ENCODE measurements at regions not wholly inside any gene's neighbourhood (a gene's known extent, or its start where the extent isn't known, plus 50 kb on each side); places are given as distances from the start of the nearest gene placed in this dataset.

DNA sequence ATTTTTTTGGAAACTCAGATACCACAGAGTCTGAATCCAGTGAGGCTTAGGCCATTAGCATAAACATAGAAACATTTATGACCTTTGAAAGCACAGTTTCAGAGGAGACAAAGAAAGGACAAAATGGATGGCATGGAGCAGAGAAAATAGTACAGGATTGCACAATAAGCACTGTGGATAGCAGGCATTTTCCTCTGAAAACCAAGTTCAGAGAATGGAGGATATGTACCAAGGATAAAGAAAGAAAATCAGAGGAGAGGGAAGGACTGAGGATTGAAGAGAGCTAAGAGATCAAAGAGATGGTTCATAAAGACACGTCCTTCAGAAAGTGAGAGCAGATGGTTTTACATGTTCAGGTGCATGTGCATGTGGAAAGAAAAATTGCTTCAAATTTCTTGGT lies 707.2 kb upstream of the CELF2 start:
- no peak for DNase-seq

DNA sequence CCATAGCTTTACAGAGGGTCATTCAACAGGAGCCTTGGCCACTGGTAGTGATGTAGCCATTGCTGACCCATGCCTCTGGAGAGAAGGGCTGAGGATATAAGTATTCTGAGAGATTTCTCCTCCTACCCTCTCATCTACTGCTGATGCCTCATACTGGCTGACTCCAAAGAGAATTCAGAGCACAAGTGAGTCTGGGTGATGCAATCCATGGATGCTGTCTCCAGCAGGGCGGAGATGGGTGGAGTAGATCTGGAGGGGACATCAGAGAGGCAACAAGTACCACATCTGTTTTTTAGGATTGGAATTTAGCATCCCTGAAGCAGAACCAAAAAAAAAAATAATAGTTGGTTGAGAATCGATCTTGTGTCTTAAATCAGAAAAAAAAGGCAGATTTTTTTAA lies 705.7 kb upstream of the CELF2 start:
- DNase-seq, result no peak

DNA sequence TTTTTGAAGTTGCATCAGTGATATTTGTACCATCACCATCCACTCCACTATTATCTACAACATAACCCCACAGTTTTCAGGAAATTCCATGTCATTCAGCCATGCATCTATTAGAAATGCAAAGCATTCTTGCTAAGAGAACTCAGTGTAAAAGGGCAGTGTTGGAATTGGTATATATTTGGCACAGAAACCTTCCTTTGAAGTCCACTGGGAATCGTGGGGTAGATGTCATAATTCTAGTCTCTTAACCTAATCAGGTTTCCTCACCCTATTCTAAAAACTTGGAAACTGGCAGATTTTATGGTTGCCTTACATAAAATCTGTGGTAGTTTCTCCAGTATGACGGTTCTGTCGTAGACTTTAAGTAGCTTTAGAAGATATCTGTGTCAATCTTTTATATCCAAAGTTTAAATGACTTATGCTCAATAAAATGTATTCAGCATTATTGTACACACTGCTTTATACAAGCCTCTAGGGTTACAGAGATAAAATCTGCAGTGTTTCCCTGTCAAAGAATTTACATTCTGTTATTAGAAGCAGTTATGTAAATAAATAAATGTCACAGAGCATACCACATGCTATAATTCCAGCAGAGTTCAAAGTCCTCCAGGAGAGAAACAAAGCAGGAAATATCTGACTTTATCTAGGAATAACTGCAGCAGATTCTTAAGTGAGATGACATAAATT lies 704.4 kb upstream of the CELF2 start:
- no peak for DNase-seq

DNA sequence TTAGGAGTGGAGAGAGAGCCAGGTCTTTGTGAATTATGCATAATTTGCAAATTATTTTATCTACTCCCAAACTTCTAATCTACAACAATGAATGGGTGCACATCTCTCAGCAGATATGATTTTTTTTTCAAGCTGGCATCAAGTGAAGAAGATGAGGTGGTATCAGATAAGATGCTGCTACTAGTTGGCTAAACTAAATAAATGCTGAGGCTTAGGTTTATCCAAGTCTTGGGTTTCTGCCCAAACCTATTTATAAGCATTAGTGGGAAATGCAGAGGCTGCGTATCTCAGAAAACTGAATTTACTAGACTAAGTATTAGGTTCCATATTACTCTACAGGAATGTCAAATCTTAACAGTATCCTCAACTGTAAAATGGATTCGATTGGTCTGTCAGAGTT lies 703.0 kb upstream of the CELF2 start:
- no peak for DNase-seq

DNA sequence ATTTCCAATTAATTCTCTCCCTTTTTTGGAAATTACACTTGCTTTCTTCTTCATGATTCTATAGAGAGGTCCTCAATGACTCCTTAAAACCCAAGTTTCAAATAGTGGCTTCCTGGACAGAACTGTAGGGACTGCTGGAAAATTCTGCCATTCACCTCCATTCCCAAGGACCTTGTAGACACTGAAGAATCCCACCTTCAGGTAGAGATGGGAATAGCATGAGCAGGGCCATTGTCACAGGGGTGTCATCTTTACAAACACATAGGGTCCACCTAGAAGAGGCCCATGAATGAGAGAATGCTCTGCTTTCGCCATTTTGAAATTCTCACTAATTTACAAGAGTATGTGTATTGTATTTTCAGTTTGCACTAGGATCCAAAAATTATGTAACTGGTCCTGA lies 701.7 kb upstream of the CELF2 start:
- DNase-seq, result no peak

DNA sequence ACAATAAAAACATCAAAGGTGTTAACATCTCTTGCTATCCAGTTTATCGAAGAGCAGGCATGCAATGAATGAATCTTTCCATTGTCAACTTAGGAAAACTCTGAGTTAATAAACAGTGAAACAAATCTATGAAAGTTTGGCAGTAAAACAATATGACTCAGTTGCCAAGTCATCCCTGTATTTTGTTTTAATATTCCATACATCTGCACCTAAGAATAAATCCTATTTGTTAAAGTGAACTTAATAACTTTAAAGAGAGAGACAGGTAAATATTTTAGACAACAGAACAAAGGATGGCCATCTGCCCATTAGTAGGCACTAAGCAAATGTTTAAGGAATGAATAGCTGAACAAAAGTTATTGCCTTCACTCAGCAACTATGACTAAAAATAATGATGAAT lies 700.5 kb upstream of the CELF2 start:
- no peak for DNase-seq

DNA sequence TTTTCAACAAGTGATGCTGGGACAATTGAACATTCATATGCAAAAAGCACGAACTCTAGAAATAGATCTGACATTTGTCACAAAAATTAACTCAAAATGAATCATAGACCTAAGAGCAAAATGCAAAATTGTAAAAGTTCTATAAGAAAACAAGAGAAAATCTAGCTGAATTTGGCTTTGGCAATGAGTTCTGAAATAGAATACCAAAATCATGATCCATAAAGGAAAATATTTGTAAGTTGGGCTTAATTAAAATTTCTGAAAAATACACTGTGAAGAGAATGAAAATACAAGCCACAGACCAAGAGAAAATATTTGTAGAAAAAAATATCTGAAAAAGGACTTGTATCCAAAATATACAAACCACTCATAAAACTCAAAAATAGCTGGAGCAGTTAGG lies 698.8 kb upstream of the CELF2 start:
- DNase-seq, result no peak

DNA sequence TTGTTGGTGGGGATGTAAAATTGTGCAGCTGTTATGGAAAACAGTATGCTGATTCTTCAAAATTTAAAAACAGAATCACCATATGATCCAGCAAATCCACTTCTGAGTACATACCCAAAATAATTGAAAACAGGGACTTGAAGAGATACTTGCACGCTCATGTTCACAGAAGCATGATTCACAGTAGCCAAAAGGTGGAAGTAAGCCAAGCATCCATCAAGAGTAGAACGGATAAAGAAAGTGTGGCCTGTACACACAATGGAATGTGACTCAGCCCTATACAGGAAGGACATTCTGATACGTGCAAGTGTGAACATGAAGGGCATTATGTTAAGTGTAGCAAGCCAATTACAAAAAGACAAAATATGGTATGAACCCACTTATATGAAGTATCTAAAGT lies 696.7 kb upstream of the CELF2 start:
- no peak for DNase-seq

DNA sequence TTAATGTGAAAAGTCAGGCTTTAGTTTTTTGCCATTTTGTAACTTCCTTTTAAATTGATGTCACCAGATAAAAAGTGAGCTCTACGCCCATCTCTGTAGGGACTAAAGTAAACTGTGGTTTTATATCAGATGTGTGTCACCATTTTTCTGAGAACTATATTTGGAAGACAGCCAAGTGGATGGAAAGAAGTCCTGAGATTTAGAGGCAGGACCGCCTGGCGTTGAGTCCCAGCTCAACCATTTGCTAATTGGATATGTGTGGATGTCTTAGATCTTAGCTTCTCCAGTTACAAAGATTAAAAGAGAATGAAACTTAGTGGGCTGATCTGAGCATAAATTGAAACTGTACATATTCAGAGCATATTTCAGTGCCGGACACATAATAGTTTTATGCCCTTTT lies 691.6 kb upstream of the CELF2 start:
- DNase-seq, result no peak

DNA sequence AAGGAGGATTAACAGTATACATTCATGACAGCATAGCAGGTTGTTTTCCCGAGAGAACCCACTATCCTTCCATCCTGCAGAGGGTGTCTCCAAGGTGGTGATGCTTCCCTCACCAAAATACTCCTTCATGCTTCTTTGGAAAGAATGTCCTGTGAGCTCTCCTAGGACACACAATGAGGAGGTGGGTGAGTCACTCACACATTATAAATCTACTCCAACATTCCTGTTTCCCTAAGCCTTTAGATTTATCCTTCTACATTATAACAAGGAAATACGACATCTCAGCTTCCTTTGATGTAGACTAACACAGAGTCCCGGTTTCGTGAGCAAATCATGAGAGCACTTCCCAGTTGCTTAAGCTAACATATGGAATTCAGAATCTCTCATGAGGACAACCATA lies 689.7 kb upstream of the CELF2 start:
- no peak for DNase-seq

DNA sequence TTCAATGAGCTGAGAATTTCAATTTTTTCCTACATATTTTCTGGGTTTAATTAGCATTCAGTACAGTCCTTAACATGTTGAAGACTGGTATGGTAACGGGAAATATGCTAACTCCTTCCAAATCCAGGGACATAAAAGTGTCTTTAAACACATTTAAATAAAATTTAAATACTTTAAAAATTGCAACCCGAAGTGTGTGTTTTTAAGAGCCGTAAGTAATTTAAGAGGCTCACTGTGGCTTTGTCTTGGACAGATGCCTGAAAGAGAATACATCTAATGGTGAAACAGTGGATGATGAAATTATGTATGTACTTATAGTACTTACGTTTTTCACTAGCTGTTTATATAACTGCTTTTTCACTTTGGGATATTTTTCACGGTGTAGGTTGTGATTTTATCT lies 687.3 kb upstream of the CELF2 start:
- DNase-seq, result no peak

DNA sequence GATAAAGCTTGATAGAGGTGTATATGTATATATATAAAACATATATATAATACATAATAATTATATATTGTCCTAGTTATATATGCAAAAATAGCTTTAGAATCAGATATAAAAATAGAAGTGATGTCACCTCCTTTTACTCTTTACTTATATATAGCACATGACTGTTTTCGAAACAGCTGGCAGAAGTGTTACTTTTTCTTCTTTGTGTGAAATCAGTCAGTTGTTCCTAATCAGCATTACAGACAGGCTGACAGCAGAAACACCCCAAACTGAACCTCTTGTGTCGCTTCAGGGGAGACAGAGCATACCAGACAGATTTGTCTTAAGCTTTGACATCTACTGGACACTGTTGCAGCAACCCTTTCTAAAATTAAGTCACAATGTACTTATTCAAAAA lies 684.9 kb upstream of the CELF2 start:
- no peak for DNase-seq

DNA sequence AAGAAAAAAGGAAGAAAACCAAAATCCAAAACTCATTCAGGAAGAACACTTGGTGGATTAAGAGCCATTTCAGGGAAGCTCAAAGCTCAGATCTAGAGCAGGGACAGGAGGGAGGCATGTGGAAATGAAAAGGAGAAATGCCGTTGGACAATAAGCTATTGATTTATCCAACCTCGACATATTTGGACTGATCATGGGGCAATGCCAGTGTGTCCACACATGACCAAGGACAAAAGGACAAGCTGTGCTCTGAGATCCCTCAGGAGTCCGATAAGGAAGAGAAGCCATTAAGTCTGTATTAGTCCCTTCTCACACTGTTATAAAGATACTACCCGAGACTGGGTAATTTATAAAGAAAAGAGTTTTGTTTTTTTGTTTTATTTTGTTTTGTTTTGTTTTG lies 684.0 kb upstream of the CELF2 start:
- no peak for DNase-seq

DNA sequence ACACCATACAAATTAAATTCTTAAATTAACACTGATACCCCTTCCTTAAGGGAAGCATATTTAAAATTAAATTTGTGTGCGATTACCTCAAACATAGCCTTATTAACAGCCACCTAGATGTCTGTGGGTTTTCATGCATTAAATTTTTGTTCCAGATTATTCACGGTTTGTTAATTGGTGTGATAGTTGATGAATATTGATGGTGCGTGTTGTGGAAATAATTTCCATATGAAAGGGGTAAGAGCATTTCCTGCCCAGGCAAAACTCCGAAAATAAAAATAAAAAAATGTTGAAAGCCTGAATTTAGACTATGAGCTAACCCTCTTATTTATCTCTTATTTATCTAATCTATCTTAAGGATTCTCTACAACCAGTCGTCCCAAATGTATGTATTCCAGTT lies 679.3 kb upstream of the CELF2 start:
- DNase-seq, result no peak

DNA sequence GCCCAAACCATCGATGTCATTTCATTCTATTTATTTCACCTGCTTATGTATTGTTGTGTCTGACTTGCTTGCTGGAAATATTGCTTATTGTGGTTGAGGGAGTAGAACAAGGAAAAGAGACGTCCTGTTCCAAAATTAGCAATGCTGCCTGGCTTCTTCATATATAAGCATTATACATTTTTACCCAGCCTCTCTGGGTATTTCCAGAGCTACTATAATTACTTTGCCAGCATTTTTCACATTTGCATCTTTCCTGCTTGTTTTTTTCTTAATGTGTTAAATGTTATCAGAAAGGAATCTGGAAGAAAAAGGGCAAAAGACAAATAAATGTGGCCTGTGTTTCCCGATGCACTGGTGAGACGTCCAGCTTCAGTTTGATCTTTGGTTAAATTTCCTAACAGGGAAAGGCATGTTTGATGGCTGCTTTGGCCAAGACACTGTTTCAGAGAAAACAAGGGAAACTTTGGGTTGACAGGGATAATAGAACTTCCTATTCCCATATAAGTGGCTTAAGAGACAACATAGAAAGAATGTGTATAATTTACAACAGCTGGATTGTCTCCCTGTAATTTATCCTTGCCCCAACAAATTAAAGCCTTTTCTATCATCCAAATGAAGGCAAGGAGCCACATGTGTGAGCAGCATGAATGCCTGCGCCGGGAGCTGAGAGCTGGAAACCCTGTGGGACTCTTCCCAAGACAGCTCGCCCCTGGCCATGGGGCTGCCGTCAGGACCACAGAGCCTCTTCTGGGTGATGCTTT lies 671.1 kb upstream of the CELF2 start:
- no peak for DNase-seq

DNA sequence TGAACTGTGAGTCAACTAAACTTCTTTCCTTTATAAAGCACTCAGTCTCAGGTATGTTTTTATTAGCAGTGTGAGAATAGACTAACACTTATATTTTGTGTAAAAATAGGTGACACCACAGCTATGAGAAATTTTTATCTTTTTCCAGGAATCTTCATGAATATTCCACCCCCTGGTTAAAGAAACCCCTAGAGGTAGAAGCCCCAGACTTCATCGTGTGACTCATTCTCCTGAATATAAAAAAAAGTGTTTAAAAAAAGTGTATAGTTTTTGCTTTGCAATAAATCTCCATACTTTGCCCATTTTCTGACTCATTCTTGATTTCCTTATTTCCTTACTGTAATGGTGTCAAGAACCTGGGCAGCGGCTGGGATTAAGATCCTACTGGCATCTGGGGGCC lies 667.6 kb upstream of the CELF2 start:
- DNase-seq, result no peak

DNA sequence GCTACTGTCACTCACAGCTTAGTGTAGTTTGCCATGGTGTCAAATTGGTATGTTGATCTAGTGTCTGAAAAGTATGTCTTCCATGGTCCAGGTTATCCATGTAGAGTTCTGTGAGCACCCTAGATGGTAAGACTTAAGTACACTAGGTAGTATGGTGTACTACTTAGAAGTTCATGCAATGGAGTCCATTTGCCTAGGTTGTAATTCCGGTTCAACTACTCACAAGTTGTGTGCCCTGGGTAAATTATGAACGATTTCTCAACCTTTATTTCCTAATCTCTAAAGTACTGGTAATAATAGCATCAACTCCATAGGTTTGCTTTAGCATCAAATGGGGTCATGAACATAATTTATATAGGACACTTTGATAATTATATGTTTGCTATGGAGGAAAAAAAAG lies 666.2 kb upstream of the CELF2 start:
- DNase-seq, result no peak

DNA sequence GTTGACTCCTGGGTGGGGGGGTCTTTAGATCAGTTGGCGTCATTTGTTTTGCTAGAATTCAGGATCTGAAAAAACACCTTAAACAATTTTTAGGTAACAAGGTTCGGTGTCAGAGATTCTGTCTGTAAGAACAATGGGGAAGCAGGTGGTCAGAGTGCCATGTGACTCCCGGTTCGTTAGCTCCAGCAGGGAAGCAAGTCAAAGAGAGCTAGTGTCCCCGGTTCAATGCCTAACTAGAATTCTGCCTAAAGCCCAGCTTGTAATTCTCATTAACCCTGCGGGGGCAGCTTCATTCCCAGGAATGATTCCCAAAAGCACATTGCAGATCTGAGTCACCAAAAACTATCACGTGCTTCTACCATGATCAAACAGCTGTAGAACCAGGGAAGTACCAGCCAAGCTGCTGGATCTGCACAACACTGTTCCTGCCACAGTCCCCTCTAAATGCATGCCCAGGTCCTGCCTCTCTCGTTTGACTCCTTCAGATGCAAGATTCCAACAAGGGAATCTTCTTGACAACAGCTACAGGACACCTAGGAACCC lies 664.3 kb upstream of the CELF2 start:
- no peak for DNase-seq

DNA sequence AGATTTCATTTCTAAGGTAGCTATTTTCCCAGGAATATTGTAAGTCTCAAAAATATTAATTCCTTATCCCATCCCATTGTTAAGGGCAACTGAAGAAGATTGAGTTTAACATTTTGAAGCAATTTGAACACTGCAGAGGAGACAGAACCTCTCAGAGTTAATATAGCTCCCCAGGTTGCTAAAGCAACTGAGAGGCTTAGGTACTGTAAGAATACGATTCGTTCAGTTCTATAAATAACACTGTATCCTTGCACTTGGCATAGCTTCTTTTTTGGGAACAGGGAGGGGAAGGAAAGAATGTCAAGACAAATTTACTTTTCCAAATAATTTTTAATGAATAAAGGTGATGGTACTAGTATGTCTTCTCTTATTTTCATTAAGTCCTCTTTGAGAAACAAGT lies 658.4 kb upstream of the CELF2 start:
- no peak for DNase-seq

DNA sequence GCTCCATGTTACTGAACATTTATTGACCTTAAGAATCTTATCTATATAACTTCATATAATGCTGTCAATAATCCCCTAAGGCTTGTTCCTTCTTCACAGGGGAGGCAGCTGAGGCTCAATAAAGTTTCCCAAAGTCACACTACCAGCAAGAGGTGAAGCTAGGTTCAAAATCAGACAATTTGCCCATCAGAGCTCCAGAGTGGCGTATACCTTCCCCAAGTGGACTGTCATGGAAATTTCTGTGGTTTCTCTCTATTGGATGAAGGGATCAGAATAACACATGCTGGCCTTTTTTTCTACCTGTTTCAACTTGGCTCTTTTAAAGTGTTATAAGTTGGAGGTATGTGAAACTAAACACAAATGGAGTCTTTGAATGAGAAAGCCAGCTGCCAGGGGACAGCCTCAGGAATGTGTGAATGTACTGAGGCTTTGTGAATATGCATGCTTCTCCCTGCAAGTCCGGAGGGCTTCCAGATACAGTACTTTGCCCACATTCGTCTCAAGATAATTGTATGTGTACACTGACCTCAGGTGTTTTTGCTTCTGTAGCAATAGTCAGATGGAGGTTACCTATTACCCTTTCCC lies 656.3 kb upstream of the CELF2 start:
- DNase-seq, result no peak

DNA sequence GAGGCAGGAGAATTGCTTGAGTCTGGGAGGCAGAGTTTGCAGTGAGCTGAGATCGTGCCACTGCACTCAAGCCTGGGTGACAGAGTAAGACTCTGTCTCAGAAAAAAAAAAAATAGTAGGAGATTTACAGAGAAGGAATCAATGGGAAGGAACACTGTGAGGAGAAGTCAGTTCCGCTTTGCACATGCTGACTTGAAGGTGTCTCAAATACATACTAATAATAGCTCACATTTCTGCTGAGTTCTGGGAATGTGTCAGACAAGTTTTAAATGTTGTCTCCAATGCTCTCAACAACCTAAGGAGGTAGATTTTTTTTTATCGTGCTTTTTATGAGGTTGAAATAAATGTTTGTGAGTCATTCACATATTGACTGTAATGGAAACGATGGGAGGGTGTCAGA lies 654.9 kb upstream of the CELF2 start:
- DNase-seq, result no peak

DNA sequence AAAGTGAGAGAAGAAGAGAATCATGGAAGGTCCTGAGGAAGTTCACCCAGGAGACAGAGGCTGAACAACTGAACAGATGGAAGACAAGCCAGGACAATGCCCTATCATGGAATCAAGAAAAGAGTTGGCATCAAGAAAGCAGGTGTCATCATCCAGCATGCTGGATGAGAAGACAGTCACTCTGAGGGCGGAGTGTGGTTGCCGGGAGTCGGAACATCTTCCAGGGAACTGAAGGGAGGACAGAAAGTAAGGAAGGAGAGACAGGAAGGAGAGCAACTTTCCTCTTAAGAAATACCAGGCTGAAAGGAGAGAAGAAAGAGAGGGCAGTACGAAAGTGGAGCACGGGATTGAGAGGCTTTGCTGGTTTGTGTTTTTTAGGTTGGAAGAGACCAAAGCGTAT lies 654.5 kb upstream of the CELF2 start:
- DNase-seq, result no peak

DNA sequence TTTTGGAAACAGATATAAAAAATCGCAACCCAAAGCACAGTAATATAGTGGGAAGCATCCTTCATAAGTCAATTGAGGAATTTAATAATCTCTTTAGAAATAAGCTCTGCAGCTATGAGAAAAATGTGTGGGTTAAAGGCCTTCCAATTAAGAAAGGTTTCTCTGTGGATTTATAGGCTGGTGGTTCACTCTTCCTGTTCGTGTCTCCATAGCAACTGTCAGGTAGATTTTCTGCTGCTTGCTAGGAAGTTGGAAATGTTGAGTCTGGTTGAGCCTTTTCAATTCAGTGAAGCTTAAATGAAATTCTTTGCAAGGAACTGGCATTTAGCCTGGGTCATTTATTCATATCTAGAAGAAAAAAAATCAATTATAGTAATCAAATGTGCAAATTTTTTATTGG lies 652.8 kb upstream of the CELF2 start:
- DNase-seq, result no peak

DNA sequence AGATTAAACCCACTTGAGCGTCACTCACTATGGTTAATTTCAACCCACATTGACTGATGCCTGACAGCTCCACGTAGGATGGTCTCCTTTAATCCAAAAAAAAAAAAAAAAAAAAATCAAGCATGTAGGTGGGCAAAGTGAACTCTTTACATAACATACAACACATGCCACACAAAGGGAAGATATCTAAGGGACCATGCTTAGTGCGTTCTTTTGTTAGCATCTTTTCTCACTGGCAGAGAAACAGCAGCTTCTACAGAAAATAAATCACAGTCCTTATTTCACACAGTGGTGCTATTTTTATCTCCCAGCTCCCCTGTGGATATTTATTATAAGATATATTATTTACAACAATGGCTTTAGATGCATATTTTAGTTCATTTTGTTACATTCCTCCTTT lies 652.0 kb upstream of the CELF2 start:
- no peak for DNase-seq
